SK-N-SH (cell line): ENCODE measurements at regions not wholly inside any gene's neighbourhood (a gene's known extent, or its start where the extent isn't known, plus 50 kb on each side); places are given as distances from the start of the nearest gene placed in this dataset.

Source experiments
- CTCF ChIA-PET: fragments of 300-600, 350-600 bp; formaldehyde crosslinking; extraction: SDS; loops from one replicate; lab custom pipeline; 2021; lab: Yijun Ruan, JAX
- POLR2A ChIA-PET: fragments of 350-600 bp; sonication (Branson Sonifier 250); formaldehyde crosslinking; extraction: SDS; loops from one replicate; lab custom pipeline; 2020; ENCODE audit warnings: antibody characterized with exemption, inconsistent platforms; lab: Yijun Ruan, JAX
- DNase-seq: peaks from one replicate; pipeline ENCODE4 v3.0.0; 2012
- H2AFZ ChIP-seq: fragments of 200-600 bp; sonication (generic); 2 replicates; pipeline ENCODE4 v1.8.1; 2016; ENCODE audit warnings: antibody characterized with exemption, mild to moderate bottlenecking, low read depth
- H3F3A ChIP-seq: fragments of 200-600 bp; sonication (generic); replicated peaks from 2 replicates; pipeline ENCODE3; 2016; ENCODE audit warnings: antibody characterized with exemption, mild to moderate bottlenecking; ENCODE audit not compliant: insufficient read depth
- H3K27ac ChIP-seq, 2 experiments: fragments of 200-500 bp in 1 of 2; fragments of 200-600 bp in 1 of 2; sonication (Bioruptor generic) in 1 of 2; sonication (generic), shearing (Covaris generic) in 1 of 2; 2 replicates each; pipeline versions ENCODE4 v1.5.1 to v1.6.1; 2014 to 2016; ENCODE audit warnings: low read depth in 2 of 2, inconsistent platforms in 1 of 2, low read length in 1 of 2, mild to moderate bottlenecking in 1 of 2, mixed read lengths in 1 of 2
- H3K27me3 ChIP-seq: fragments of 200-600 bp; sonication (generic), shearing (Covaris generic); 2 replicates; pipeline ENCODE4 v1.6.1; 2016; ENCODE audit warnings: mixed run types; ENCODE audit not compliant: insufficient read depth
- H3K36me3 ChIP-seq, 2 experiments: fragments of 200-500 bp in 1 of 2; fragments of 200-600 bp in 1 of 2; sonication (Bioruptor generic) in 1 of 2; sonication (generic) in 1 of 2; replicated peaks in 1 of 2; 2 replicates each; pipeline versions ENCODE3 to v1.5.1; 2014 to 2016; ENCODE audit warnings: low read length in 1 of 2, mild to moderate bottlenecking in 1 of 2; ENCODE audit not compliant: insufficient read depth in 2 of 2, control insufficient read depth in 1 of 2
- H3K4me1 ChIP-seq, 2 experiments: fragments of 200-500 bp in 1 of 2; fragments of 200-600 bp in 1 of 2; sonication (Bioruptor generic) in 1 of 2; sonication (generic), shearing (Covaris generic) in 1 of 2; 2 replicates each; pipeline versions ENCODE4 v1.5.1 to v1.6.1; 2014 to 2016; ENCODE audit warnings: low read depth in 1 of 2, low read length in 1 of 2, mixed run types in 1 of 2; ENCODE audit not compliant: insufficient read depth in 2 of 2, control insufficient read depth in 1 of 2
- H3K4me2 ChIP-seq: fragments of 200-600 bp; sonication (generic), shearing (Covaris generic); 2 replicates; pipeline ENCODE4 v1.6.1; 2017; ENCODE audit warnings: mixed run types
- H3K4me3 ChIP-seq, 2 experiments: fragments of 200-500 bp in 1 of 2; fragments of 200-600 bp in 1 of 2; sonication (Bioruptor generic) in 1 of 2; sonication (generic), shearing (Covaris generic) in 1 of 2; 2 replicates each; pipeline versions ENCODE4 v1.5.1 to v1.8.1; 2014 to 2016; ENCODE audit warnings: low read depth in 2 of 2, inconsistent platforms in 1 of 2, low read length in 1 of 2, mild to moderate bottlenecking in 1 of 2, mixed read lengths in 1 of 2, moderate library complexity in 1 of 2
- H3K79me2 ChIP-seq: fragments of 200-600 bp; sonication (generic); 2 replicates; pipeline ENCODE4 v1.8.1; 2017; ENCODE audit warnings: mild to moderate bottlenecking; ENCODE audit not compliant: insufficient read depth
- H3K9ac ChIP-seq: fragments of 200-600 bp; sonication (generic); 2 replicates; pipeline ENCODE4 v1.6.1; 2017; ENCODE audit warnings: mixed run types
- H3K9me2 ChIP-seq: fragments of 200-600 bp; sonication (generic); 2 replicates; pipeline ENCODE4 v1.6.1; 2017; ENCODE audit warnings: mixed run types
- H3K9me3 ChIP-seq: fragments of 200-600 bp; sonication (generic); 2 replicates; pipeline ENCODE4 v1.6.1; 2017; ENCODE audit warnings: mixed run types, mild to moderate bottlenecking, moderate library complexity
- H4K20me1 ChIP-seq: fragments of 200-600 bp; sonication (generic); 2 replicates; pipeline ENCODE4 v1.6.1; 2017; ENCODE audit warnings: mild to moderate bottlenecking, mixed run types; ENCODE audit not compliant: insufficient read depth
- EZH2phosphoT487 ChIP-seq: fragments of 200-600 bp; sonication (generic); IDR thresholded peaks from 2 replicates; pipeline ENCODE4 v1.6.1; 2017; ENCODE audit warnings: low read depth, mixed run types, mild to moderate bottlenecking, antibody characterized with exemption, moderate library complexity, borderline replicate concordance
- FOXJ3 ChIP-seq: sonication (generic); formaldehyde crosslinking; IDR thresholded peaks from 2 replicates; pipeline ENCODE4 v1.5.1; 2020; ENCODE audit warnings: mild to moderate bottlenecking, missing genetic modification reagents
- IRF3 ChIP-seq: fragments of 150-350 bp; IDR thresholded peaks from 2 replicates; pipeline ENCODE4 v1.6.1; 2016; ENCODE audit warnings: mild to moderate bottlenecking, low read depth, low read length
- MXI1 ChIP-seq: IDR thresholded peaks from 2 replicates; pipeline ENCODE4 v1.6.1; 2012; ENCODE audit warnings: mild to moderate bottlenecking, low read depth, low read length, improper control_type of control experiment
- POLR2AphosphoS5 ChIP-seq: IDR thresholded peaks from 2 replicates; pipeline ENCODE4 v1.6.1; 2012; ENCODE audit warnings: low read depth, low read length
- RAD21 ChIP-seq: IDR thresholded peaks from 2 replicates; pipeline ENCODE4 v1.6.1; 2012; ENCODE audit warnings: mild to moderate bottlenecking, low read length
- RFX5 ChIP-seq: IDR thresholded peaks from 2 replicates; pipeline ENCODE4 v1.6.1; 2012; ENCODE audit warnings: mild to moderate bottlenecking, improper control_type of control experiment, low read length
- SMC3 ChIP-seq: IDR thresholded peaks from 2 replicates; pipeline ENCODE4 v1.6.1; 2012; ENCODE audit warnings: low read depth, low read length, improper control_type of control experiment
- TCF12 ChIP-seq: IDR thresholded peaks from 2 replicates; pipeline ENCODE4 v1.4.0; 2012
- TEAD4 ChIP-seq: IDR thresholded peaks from 2 replicates; pipeline ENCODE4 v1.4.0; 2012; ENCODE audit warnings: mild to moderate bottlenecking, borderline replicate concordance; ENCODE audit not compliant: insufficient read depth
- USF1 ChIP-seq: IDR thresholded peaks from 2 replicates; pipeline ENCODE4 v1.4.0; 2012; ENCODE audit warnings: low read depth, borderline replicate concordance
- WGBS: methylation state at CpG from one replicate; pipeline ENCODE4 v1.1.6; 2017; ENCODE audit warnings: low lambda C conversion rate; 5-methylcytosine and 5-hydroxymethylcytosine counted together
- TF ChIP-seq, protein P1 (sequence below): IDR thresholded peaks from 2 replicates; pipeline ENCODE4; 2012
- TF ChIP-seq, protein P2 (sequence below): fragments of 150-350 bp; IDR thresholded peaks from 2 replicates; pipeline ENCODE4 v1.6.1; 2017; ENCODE audit warnings: antibody characterized with exemption, low read length, low read depth, borderline replicate concordance

- Histone ChIP-seq H3K9ac (no peak overlapping the region), H3K9me3 (no peaks in the 10 kb centered on the region), H3K4me1 (no peaks in the 10 kb centered on the region), H3K4me2 (no peak overlapping the region), H3K4me3 (no peak overlapping the region), H2AFZ (no peak overlapping the region), H3K27me3 (no peaks in the 10 kb centered on the region), H3K79me2 (no peaks in the 10 kb centered on the region), H3K27ac (no peak overlapping the region), H3F3A (no peaks in the 10 kb centered on the region), H3K36me3 (no peaks in the 10 kb centered on the region), H4K20me1 (no peaks in the 10 kb centered on the region), H3K9me2 (no peaks in the 10 kb centered on the region)
- ChIA-PET CTCF (interaction anchor here (0.6 to 1.7 kb wide), 5 partner anchors 11 to 202 kb away, joined by 3 to 8 read pairs (median 3); no protein-coding TSS in a partner anchor), POLR2A (no interaction called here)
- no peak for DNase-seq
- no peak for TF ChIP-seq IRF3
- no peak for TF ChIP-seq FOXJ3 (CRISPR knock-in tag)
- WGBS: 76% methylated on average over 4 of the region's 4 CpGs
Measured at GRCh38 chr15:61633951-61634350, 404.8 kb upstream of the RORA start.

- Histone ChIP-seq H3K9ac (no peak overlapping the region), H3F3A (no peaks in the 10 kb centered on the region), H3K9me2 (no peaks in the 10 kb centered on the region), H2AFZ (no peak overlapping the region), H4K20me1 (no peaks in the 10 kb centered on the region), H3K36me3 (no peaks in the 10 kb centered on the region), H3K9me3 (no peaks in the 10 kb centered on the region), H3K4me3 (no peak overlapping the region), H3K27me3 (no peaks in the 10 kb centered on the region), H3K4me2 (no peak overlapping the region), H3K4me1 (no peaks in the 10 kb centered on the region), H3K27ac (no peak overlapping the region), H3K79me2 (no peaks in the 10 kb centered on the region)
- DNase-seq: no peak
- WGBS: 42% methylated on average over 3 of the region's 3 CpGs
- TF ChIP-seq, protein P1, sequence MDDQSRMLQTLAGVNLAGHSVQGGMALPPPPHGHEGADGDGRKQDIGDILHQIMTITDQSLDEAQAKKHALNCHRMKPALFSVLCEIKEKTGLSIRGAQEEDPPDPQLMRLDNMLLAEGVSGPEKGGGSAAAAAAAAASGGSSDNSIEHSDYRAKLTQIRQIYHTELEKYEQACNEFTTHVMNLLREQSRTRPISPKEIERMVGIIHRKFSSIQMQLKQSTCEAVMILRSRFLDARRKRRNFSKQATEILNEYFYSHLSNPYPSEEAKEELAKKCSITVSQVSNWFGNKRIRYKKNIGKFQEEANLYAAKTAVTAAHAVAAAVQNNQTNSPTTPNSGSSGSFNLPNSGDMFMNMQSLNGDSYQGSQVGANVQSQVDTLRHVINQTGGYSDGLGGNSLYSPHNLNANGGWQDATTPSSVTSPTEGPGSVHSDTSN: no peak
- TF ChIP-seq TEAD4 (no peak), TCF12 (no peak), EZH2phosphoT487 (no peak), USF1 (no peak), POLR2AphosphoS5 (no peak), IRF3 (no peak), SMC3 (no peak), RAD21 (no peak), RFX5 (no peak), MXI1 (no peak)
- TF ChIP-seq, protein P2, sequence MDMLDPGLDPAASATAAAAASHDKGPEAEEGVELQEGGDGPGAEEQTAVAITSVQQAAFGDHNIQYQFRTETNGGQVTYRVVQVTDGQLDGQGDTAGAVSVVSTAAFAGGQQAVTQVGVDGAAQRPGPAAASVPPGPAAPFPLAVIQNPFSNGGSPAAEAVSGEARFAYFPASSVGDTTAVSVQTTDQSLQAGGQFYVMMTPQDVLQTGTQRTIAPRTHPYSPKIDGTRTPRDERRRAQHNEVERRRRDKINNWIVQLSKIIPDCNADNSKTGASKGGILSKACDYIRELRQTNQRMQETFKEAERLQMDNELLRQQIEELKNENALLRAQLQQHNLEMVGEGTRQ: no peak
- CTCF ChIA-PET: interaction anchor here (1.6 kb wide), 1 partner anchor 9 kb away, joined by 5 read pairs; no protein-coding TSS in a partner anchor
- POLR2A ChIA-PET: no interaction called here
Measured at GRCh38 chr15:61629269-61629668, 400.2 kb upstream of the RORA start.
